GM19467 (cell line): ENCODE measurements at regions not wholly inside any gene's neighbourhood (a gene's known extent, or its start where the extent isn't known, plus 50 kb on each side); places are given as distances from the start of the nearest gene placed in this dataset.
"Not testable (repeated sequence)": the region's sequence is repeated elsewhere in the genome, so short reads cannot be mapped to it uniquely, and the experiment has no call there.

Experiments used
- ATAC-seq: cut with Tn5 transposase; IDR thresholded peaks from one replicate; pipeline ENCODE4 v1.9.1; 2021; ENCODE audit warnings: mild to moderate bottlenecking, moderate library complexity; ENCODE audit not compliant: unreplicated experiment

DNA sequence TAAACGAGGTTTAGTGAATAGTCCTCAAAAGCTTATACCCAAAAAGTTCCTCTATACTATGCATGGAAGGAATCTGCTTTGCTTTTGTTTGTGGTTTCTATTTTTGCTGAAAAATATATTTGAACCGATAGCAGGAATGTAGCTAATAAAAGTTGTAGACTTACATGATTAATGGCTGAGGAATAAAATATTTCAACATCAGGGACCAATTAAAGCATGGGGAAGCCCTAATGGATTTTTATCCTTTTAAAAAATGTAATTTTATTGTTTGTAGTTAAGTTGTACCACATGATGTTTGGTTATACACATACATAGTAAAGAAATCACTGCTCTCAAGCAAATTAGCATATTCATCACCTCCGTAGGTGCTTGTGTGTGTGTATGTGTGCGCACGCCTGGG lies 295.3 kb upstream of the CNTN5 start:
- ATAC-seq = no peak

DNA sequence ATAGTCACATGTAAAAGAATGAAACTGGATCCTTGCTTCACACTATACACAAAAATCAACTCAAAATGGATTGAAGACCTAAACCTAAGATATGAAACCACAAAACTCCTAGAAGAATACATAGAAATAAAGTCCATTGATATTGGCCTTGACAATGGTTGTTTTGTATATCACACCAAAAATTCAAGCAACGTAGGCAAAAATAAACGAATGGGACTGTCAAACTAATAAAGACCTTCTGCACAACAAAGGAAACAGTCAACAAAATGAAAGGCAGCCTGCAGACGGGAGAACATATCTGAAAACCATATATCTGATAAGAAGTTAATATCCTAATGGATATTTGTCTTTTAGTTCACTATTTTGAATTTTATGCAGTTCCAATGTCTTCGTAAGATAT lies 292.3 kb upstream of the CNTN5 start:
- ATAC-seq = no peak

DNA sequence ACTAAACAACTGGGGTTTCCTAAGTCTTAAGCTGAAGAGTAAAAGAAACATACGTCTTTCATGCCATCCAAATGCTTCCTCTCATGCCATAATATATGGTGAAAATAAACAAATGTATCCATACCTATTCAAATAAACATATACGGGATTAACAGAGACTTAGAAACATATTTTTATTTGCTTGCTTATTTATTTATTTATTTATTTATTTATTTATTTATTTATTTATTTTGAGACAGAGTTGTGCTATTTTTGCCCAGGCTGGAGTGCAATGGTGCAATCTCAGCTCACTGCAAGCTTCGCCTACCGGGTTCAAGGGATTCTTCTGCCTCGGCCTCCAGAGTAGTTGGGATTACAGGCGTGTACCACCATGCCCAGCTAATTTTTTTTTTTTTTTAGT lies 291.6 kb upstream of the CNTN5 start:
- ATAC-seq = no peak

DNA sequence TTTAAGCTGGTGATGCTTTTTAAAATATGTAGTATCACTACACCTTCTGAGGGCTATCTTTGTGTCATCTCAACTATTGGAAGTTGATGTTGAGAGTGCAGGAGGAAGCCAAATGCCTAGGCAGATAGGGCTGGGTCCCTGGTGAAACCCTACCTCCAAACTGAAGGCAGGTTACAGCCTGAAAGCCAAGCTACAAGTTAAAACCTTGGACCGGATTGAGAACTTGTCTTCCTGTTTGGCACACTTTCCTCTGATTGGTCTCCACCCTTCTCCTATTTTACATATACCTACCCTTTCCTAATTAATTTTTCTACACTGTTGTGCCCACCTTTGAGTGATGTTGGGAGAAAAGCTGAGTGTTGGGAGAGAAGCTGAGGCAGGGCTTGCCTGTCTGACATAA lies 287.8 kb upstream of the CNTN5 start:
- no peak for ATAC-seq

DNA sequence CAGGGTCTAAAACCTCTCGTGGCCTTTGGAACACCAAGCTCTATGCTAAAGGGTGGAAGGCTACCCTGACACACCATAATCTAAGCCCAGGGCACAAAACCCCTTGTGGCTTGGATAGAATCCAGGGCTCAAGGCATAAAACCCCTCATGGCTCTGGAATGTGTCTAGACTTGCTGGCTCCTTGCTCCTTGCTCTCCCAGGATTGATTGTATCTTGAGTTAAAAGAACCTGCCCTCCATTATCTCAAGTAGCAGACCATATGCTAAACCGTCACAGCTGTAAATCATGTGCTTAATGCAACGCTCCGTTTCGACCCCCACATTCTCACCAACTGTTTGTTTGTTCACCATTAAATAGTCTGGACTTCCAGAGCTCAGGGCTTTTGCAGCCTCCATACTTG lies 287.4 kb upstream of the CNTN5 start:
- not testable (repeated sequence) for ATAC-seq

DNA sequence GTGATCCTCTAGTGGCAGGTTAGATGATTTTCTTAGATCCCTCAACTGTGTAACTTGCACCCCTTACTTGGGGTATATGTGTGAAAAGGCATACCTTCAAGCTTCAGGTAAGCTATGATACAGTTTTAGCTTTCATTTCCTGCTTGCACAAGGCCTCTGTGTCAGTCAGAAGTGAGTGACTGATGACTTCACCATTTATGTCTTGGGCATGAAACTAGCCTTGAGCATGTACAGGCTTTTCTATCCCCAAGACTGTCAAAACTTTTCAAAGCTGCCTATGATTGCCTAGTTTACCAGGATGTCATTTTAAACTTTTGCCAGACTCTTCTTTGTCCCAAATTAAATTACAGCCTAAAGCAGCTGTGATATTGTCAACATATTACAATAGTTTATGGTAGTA lies 286.1 kb upstream of the CNTN5 start:
- ATAC-seq = no peak

DNA sequence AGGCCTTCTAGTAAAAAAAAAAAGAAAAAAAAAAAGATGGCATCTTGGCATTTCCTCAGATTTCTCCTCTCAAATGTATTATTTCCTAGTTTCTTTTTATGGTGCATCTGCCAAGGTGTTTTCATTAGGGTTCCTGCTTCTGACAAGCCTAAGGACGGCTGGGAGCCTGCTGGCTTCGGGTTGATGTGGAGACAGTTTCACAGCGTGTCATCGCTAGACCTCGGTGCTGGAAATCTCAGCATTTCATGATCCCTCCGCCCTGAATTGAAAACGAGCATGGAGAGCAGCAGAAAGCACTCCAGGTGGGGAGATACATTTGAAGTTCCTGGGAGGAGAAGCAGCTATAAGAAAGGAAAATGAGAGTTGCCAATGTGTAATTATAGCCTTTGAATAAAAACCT lies 283.9 kb upstream of the CNTN5 start:
- ATAC-seq = no peak

DNA sequence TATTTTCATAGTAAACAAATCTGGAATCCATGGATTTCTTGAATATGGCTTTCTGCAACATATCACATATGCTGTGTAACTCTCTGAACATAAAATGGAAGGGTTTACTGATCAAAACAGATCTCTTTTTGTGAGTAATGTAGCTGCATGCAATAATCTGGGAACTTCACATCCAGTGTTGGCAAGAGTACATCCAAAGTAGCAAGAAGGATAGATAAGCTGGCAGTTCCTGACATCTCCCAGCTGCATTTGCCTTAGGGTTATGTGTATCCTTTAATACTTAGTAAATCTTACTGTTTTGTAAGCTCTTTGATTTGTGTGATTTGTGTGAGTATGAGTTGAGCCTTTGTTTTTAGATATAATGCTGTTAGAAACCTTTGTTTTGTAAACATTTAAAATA lies 280.4 kb upstream of the CNTN5 start:
- ATAC-seq = no peak

DNA sequence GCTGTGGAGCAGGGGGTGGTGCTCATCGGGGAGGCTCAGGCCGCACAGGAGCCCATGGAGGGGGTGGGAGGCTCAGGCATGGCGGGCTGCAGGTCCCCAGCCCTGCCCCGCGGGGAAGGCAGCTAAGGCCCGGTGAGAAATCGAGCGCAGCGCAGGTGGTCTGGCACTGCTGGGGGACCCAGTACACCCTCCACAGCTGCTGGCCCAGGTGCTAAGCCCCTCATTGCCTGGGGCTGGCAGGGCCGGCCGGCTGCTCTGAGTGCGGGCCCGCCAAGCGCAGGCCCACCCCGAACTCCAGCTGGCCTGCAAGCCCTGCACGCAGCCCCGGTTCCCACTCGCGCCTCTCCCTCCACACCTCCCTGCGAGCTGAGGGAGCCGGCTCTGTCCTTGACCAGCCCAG lies 257.3 kb upstream of the CNTN5 start:
- not testable (repeated sequence) for ATAC-seq

DNA sequence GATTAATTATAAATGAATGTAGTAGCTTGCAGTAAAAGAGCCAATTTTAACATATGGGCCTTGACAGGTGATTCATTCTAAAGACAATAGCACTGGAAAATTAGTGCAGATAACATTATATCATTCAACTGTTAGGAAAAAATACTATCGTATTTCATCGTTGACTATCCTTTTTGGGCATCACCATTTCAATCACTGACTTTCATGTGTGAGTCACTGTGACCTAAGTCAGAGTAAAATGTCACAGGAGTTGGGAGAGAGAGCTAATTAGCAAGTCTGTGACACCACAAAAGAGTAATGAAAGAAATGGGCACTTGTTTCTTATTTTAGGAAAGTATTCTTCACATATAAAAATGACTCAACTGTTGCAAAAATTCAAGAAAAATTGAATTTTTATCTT lies 253.8 kb upstream of the CNTN5 start:
- no peak for ATAC-seq

DNA sequence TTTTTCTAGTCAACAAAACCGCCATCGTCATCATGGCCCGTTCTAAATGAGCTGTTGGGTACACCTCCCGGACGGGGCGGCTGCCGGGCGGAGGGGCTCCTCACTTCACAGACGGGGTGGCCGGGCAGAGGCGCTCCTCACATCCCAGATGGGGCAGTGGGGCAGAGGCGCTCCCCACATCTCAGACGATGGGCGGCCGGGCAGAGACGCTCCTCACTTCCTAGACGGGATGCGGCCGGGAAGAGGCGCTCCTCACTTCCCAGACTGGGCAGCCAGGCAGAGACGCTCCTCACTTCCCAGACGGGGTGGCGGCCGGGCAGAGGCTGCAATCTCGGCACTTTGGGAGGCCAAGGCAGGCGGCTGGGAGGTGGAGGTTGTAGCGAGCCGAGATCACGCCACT lies 250.7 kb upstream of the CNTN5 start:
- ATAC-seq = not testable (repeated sequence)

DNA sequence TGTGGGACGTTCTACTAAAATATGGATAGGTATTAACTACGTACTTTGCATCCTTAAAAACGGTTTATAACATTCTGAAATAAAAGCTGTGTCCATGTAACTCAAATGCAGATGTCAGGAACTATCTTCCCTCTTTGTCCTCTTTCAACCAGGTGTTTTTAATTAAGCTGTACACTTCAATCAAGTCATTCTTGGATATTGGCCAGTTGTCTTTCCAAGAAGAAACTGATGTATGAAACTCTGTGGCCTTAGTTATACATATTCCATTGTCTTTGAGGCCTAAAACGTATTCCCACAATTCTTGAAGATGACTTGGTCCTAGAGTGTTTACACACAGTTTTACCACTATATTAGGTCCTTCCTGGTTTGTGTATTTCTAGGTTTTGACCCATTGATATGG lies 249.0 kb upstream of the CNTN5 start:
- no peak for ATAC-seq

DNA sequence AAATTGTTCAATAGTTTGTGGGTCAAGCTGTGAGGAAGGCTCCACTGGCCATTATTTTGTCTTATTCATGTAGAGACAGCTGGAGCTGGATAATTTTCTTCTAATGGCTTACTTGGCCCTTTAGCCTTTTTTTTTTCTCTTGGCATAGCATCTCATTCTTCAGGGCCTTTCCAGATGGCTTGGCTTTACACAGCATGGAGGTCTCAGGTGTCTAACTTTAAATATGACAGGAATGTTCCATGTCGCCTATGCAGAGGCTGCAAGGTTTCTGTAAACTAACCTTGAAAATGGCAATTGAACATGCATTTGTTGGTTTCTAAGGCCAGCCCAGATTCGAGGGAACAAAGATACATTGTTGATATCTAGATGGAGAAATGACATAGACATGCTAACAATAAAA lies 247.9 kb upstream of the CNTN5 start:
- ATAC-seq = no peak

DNA sequence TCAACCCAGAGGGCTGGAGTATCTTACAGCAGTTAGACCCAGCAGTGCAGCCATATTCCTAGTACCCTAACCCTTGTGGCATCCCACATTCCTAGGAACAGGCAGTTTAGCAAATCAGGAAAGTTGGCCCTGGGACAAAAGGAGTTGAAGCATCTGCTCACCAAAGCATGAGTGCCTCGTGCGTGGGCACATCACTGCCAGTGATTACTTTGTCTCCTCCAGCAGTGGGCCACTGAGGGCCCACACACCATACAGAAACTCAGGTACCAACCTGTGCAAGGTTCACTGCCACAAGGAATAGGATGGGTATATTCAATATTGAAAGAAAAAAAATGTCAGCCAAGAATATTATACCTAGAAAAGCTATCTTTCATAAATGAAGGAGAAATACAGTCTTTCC lies 227.5 kb upstream of the CNTN5 start:
- no peak for ATAC-seq

DNA sequence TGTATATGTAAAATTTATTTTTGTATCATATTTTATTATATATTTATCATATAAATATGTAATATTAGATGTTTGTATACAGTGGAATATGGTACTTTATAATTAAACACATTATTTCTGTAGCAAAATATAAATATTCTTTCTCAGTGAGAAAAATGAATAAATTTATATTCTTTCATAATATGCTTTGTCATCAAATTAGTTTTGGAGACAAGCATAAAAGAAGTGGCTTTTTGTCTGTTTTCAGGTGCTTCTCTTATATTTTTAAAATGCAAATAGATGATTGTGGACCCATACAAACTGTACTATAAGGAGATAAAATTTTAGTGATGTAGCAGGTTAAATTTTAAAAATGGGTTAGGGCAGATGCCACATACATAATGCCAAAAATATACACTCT lies 222.4 kb upstream of the CNTN5 start:
- ATAC-seq = no peak

DNA sequence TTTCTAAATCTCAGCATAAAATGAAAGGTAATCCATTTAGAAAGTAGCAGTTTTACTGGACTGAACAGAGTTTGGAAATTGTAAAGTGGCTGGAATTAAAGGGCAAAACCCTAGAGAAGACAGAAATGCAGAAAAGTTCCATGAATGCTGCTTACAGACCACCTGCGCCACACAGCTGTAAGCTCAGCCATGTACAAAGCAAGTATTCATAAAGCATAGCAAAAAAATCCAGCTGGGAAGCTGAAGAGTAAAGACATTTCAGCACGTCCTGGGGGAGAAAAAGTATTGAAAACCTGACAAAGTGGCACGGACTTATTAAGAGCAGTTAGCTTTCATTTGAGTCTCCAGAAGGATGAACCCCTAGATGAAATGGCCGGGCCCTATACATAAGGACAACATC lies 220.1 kb upstream of the CNTN5 start:
- ATAC-seq = no peak

DNA sequence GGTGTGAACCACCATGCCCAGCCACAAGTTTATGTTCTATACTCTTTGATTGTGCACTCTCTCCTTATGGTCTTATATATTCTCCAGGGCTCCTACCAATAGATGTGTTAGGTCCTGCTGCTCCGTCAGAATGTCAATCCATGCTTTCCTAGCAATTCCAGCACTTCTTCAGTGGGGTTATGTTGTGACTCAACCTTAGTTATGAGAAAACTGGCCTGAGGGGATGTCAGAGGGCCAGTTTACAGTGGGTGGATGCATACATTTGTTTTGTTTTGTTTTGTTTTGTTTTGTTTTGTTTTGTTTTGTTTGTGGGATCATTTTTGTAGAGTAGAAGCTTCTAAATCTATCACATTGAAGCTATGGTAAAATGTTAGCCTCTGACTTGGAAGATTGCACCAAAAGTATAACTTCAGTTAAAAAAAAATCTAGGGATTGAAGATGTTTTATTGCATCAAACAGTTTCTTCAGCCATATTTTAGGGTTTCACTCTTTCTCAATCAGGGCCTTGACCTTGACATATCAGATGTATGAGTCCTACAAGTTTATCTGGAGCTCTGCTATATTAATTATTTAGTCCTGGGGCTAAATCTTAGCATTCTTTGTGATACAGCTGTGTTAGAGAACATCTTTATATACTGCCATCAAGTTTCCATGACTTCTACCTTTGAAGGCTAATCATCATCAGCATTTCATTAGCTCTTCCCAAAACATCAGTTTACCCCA lies 191.6 kb upstream of the CNTN5 start:
- ATAC-seq = no peak

DNA sequence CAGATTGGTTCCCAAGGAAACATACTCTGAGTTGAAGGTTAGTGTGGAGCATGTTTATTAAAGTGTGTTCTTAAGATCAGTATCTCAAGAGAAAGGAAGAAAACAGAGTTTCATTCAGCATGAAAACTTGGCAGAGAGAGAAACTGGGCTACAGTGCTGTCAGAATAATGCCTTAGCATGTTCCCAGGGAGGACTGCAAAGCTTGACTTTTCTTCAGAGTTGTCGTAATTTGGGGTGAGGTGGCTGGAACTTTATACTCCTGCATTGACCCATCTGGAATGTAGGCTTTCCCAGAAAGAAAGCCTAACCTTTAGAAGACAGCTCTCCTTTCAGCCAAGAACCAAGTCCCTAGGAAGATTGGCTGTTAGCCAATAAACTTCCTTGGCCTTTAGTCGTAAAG lies 190.8 kb upstream of the CNTN5 start:
- ATAC-seq = no peak

DNA sequence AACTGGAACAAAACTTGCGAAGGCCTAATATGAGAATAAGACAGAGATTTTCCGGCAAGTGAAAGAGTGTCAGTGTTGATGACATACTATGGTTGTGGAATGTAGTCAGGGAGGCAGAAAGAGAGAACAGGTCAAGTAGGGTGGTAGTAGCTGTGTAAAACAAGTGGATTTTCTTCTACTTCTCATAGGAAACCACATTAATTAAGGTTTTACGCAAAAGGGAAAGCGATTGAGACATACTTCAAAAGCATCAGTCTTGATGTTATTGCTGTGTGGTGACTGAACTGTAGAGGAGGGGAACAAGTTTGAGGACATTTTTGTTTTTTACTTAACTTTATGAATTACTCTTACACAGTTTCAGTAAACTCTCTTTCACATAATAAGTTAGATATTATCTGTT lies 186.0 kb upstream of the CNTN5 start:
- ATAC-seq = no peak

DNA sequence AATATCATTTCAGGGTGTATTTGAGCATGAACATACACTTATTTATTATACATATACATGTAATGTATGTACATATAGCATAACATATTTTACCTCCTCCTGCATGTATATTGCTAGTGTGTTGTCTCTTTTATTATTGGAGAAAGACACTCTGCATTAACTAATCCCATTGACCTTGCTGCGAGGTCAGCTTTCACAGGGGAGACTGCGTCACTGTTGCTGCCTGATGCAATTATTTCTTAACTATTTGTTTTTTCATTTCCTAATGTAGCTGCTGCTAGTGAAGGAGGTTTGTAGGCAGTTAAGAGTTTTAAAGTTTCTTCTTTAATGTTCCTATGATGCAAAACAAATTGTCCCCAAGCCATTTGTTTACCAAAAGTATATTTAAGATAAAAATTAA lies 185.4 kb upstream of the CNTN5 start:
- ATAC-seq = no peak

DNA sequence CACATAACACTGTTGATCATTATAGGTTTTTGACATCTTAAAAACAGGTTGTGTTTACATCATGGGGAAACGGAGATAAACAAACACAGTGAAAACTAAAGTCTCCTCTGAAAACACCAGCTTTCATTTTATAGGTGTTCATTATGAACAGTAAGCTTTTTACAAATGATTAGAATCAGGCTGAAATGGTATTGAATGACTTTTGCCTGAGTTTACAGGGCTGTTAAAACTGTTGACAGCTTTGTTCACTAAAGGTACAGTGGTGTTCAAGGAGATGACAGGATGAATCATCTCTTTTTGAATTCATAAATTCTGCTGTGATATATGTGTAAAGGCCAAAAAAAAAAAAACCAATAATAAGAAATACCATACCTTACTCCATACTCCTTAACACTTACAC lies 184.6 kb upstream of the CNTN5 start:
- no peak for ATAC-seq

DNA sequence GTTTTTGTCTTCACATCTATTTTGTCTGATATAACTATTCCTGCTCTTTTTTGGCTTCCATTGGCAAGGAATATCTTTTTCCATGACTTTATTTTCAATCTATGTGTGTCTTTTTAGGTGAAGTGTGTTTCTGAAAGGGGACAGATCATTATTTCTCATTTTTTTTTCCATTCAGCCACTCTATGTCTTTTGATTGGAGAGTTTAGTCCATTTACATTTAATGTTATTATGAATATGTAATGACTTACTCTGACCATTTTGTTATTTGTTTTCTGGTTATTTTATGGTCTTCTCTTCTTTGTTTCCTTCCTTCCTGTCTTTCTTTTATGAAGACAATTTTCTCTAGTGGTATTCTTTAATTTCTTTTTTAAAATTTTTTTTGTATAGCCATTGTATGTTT lies 178.6 kb upstream of the CNTN5 start:
- ATAC-seq = no peak

DNA sequence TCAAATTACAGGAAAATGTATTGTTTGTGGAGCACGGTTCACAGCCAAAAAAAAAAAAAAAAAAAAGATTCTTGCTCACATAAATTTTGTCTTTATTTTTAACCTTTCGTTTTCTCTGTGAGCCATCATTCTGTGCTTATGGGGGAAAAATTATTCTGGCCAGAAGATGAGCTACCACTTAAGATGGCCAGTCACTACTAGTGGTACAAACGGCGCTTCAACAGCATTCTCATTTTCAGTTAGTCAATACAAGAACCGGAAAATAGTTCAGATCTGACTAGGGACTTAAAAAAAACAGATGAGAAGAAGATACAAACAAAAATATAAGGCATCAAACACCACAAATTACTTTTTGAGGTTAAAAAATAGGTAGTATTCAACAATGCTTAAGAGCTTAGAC lies 158.6 kb upstream of the CNTN5 start:
- no peak for ATAC-seq

DNA sequence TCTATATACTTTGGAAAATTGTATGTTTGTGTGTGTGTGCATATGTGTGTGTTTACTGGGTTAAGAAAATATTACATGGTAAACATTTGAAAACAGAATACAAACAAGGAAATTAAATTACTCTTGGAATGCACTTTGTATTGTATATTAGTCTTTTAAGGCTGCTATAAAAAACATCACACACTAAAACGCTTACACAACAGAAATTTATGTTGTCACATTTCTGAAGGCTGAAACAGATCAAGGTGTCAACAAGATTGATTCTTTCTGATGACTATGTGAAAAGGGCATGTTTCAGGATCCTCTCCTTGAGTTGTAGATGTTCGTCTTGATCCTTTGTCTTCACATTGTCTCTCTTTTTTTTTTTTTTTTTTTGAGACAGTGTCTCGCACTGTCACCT lies 149.1 kb upstream of the CNTN5 start:
- no peak for ATAC-seq
